PFSK-1 (cell line): ENCODE measurements at regions not wholly inside any gene's neighbourhood (a gene's known extent, or its start where the extent isn't known, plus 50 kb on each side); places are given as distances from the start of the nearest gene placed in this dataset.

ENCODE experiments used
- FOXP2 ChIP-seq: optimal IDR thresholded peaks from 2 replicates; pipeline ENCODE3; 2011; ENCODE audit warnings: borderline replicate concordance, control low read depth, inconsistent platforms; ENCODE audit not compliant: insufficient read depth; ENCODE audit errors: extremely low read length, extremely low read depth
- POLR2AphosphoS5 ChIP-seq: IDR thresholded peaks from 2 replicates; pipeline ENCODE4 v1.6.1; 2012; ENCODE audit warnings: low read depth, mild to moderate bottlenecking, control low read depth, low read length, moderate library complexity
- REST ChIP-seq, 2 experiments: IDR thresholded peaks; 2 replicates each; pipeline versions ENCODE4 v1.6.1 to v1.8.0; 2011 to 2012; ENCODE audit warnings: low read depth in 2 of 2, low read length in 2 of 2, control low read depth in 1 of 2, inconsistent platforms in 1 of 2, mild to moderate bottlenecking in 1 of 2, moderate library complexity in 1 of 2; ENCODE audit not compliant: insufficient read depth in 1 of 2
- SIN3A ChIP-seq: IDR thresholded peaks from 2 replicates; pipeline ENCODE4 v1.6.1; 2012; ENCODE audit warnings: mild to moderate bottlenecking, low read length, moderate library complexity, borderline replicate concordance; ENCODE audit not compliant: insufficient read depth
- TAF1 ChIP-seq: IDR thresholded peaks from 2 replicates; pipeline ENCODE4 v1.6.1; 2012; ENCODE audit warnings: low read length, control low read depth, borderline replicate concordance; ENCODE audit not compliant: insufficient read depth

GRCh38 chr16:9254863-9255262 lies 163.4 kb downstream of the HAPSTR1 start:
- TF ChIP-seq TAF1 (no peak), REST (IDR thresholded peaks at IDR 0.05; ENCODE audit: insufficient read depth in 1 of 2, low read depth in 2 of 2, low read length in 2 of 2) (no peak), POLR2AphosphoS5 (no peak), SIN3A (no peak), FOXP2 (no peak)
